ENCODE measurements at regions not wholly inside any gene's neighbourhood (a gene's known extent, or its start where the extent isn't known, plus 50 kb on each side); places are given as distances from the start of the nearest gene placed in this dataset.

GRCh38 chr12:67459578-67459977 lies 189.0 kb upstream of the DYRK2 start:
- TF ChIP-seq EZH2 (IDR thresholded peaks at IDR 0.05; ENCODE audit: low read length): no peak
- no peak for TF ChIP-seq CTCF (optimal IDR thresholded peaks at IDR 0.05 in 1 of 3, IDR thresholded peaks at IDR 0.05 in 1 of 3, conservative IDR thresholded peaks at IDR 0.05 in 1 of 3; ENCODE audit: extremely low read depth in 1 of 3, insufficient read depth in 2 of 3, low read length in 3 of 3)
- H3K36me3 ChIP-seq (ENCODE audit: control insufficient read depth in 2 of 2, extremely low read depth in 1 of 2, insufficient read depth in 2 of 2, low read length in 2 of 2): no peaks in the 10 kb centered on the region
- H3K9me3 ChIP-seq (ENCODE audit: control insufficient read depth, low read depth, low read length): no peaks in the 10 kb centered on the region
- no peaks in the 10 kb centered on the region for H4K20me1 ChIP-seq (ENCODE audit: control insufficient read depth, extremely low read depth, insufficient read depth, low read length)
- DNase-seq (ENCODE audit: low read depth, low spot score): no peak
- peaks cover 3% of the 10 kb centered on the region for H3K27me3 ChIP-seq (ENCODE audit: control insufficient read depth, extremely low read depth, insufficient read depth, low read length)
- H3K79me2 ChIP-seq (ENCODE audit: control insufficient read depth, insufficient read depth, low read length): no peaks in the 10 kb centered on the region
- H3K4me3 ChIP-seq (ENCODE audit: control insufficient read depth in 2 of 3, extremely low read depth in 1 of 3, insufficient read depth in 2 of 3, low read depth in 1 of 3, low read length in 3 of 3): no peak overlapping the region
- H3K9ac ChIP-seq (ENCODE audit: control insufficient read depth, extremely low read depth, insufficient read depth, low read length): no peak overlapping the region
- H3K4me2 ChIP-seq (ENCODE audit: control insufficient read depth, extremely low read depth, insufficient read depth, low read depth, low read length): no peak overlapping the region
- H2AFZ ChIP-seq (ENCODE audit: control insufficient read depth, low read length): no peak overlapping the region
- dilution Hi-C loops (cut with MboI; ENCODE audit: extremely low pct_ligation_motif_present, low sequenced_read_pairs): no loop called here
- H3K4me1 ChIP-seq (ENCODE audit: control insufficient read depth, extremely low read depth, insufficient read depth, low read length): peaks cover 14% of the 10 kb centered on the region
- H3K9me1 ChIP-seq (ENCODE audit: control insufficient read depth, extremely low read depth, insufficient read depth, low read length): no peaks in the 10 kb centered on the region
- FAIRE-seq: no peak
- H3K27ac ChIP-seq (ENCODE audit: control insufficient read depth, insufficient read depth, low read length): no peak overlapping the region

DNA sequence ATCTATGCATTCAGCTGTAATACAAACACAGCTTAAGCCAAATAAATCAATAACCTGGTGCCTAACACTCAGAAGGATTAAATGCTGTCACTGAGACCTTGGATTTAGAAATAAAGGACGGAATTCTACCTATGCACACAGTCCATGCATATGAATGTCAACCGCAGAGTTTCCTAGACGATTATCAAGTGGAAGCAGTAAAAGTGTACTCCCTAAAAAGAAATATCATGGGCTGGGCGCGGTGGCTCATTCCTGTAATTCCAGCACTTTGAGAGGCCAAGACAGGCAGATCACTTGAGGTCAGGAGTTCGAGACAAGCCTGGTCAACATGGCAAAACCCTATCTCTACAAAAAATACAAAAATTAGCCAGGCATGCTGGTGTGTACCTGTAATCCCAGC lies 188.2 kb upstream of the DYRK2 start:
- FAIRE-seq (no peak), DNase-seq (ENCODE audit: low read depth, low spot score) (no peak)
- Histone ChIP-seq H3K27me3 (ENCODE audit: control insufficient read depth, extremely low read depth, insufficient read depth, low read length) (peaks cover 3% of the 10 kb centered on the region), H3K9me1 (ENCODE audit: control insufficient read depth, extremely low read depth, insufficient read depth, low read length) (no peaks in the 10 kb centered on the region), H3K4me2 (ENCODE audit: control insufficient read depth, extremely low read depth, insufficient read depth, low read depth, low read length) (no peak overlapping the region), H4K20me1 (ENCODE audit: control insufficient read depth, extremely low read depth, insufficient read depth, low read length) (no peaks in the 10 kb centered on the region), H3K79me2 (ENCODE audit: control insufficient read depth, insufficient read depth, low read length) (no peaks in the 10 kb centered on the region), H3K4me1 (ENCODE audit: control insufficient read depth, extremely low read depth, insufficient read depth, low read length) (peaks cover 14% of the 10 kb centered on the region), H3K9me3 (ENCODE audit: control insufficient read depth, low read depth, low read length) (no peaks in the 10 kb centered on the region), H3K9ac (ENCODE audit: control insufficient read depth, extremely low read depth, insufficient read depth, low read length) (no peak overlapping the region), H3K27ac (ENCODE audit: control insufficient read depth, insufficient read depth, low read length) (no peak overlapping the region), H2AFZ (ENCODE audit: control insufficient read depth, low read length) (no peak overlapping the region), H3K4me3 (ENCODE audit: control insufficient read depth in 2 of 3, extremely low read depth in 1 of 3, insufficient read depth in 2 of 3, low read depth in 1 of 3, low read length in 3 of 3) (no peak overlapping the region), H3K36me3 (ENCODE audit: control insufficient read depth in 2 of 2, extremely low read depth in 1 of 2, insufficient read depth in 2 of 2, low read length in 2 of 2) (no peaks in the 10 kb centered on the region)
- dilution Hi-C loops (cut with MboI; ENCODE audit: extremely low pct_ligation_motif_present, low sequenced_read_pairs): no loop called here
- TF ChIP-seq EZH2 (IDR thresholded peaks at IDR 0.05; ENCODE audit: low read length) (no peak), CTCF (optimal IDR thresholded peaks at IDR 0.05 in 1 of 3, IDR thresholded peaks at IDR 0.05 in 1 of 3, conservative IDR thresholded peaks at IDR 0.05 in 1 of 3; ENCODE audit: extremely low read depth in 1 of 3, insufficient read depth in 2 of 3, low read length in 3 of 3) (no peak)

All from keratinocyte (primary cell).